Activated B cell treated with CpG ODN at 0.5 μM for 24 hours (primary cell): ENCODE measurements at regions not wholly inside any gene's neighbourhood (a gene's known extent, or its start where the extent isn't known, plus 50 kb on each side); places are given as distances from the start of the nearest gene placed in this dataset.

Experiments used
- ATAC-seq: fragments of 200-7000 bp; cut with Tn5 transposase; one replicate; pipeline ENCODE4 v1.10.0; 2021; ENCODE audit warnings: low read depth, mild to moderate bottlenecking, moderate library complexity
- CTCF ChIA-PET: fragments of 350-600 bp; sonication (Branson Sonifier 250); formaldehyde crosslinking; loops from one replicate; lab custom pipeline; 2021; ENCODE audit warnings: antibody characterized with exemption; lab: Charles Lee
- POLR2A ChIA-PET: fragments of 350-600 bp; sonication (Branson Sonifier 250); formaldehyde crosslinking; loops from one replicate; lab custom pipeline; 2021; ENCODE audit warnings: antibody characterized with exemption; lab: Charles Lee
- DNase-seq: peaks from one replicate; pipeline ENCODE4 v3.0.0; 2022
- H3K27ac Mint-ChIP-seq: one replicate; pipeline ENCODE4 v1.8.0; 2020; ENCODE audit warnings: mixed read lengths
- H3K27me3 Mint-ChIP-seq: one replicate; pipeline ENCODE4 v1.8.0; 2021; ENCODE audit warnings: mixed read lengths
- H3K36me3 Mint-ChIP-seq: one replicate; pipeline ENCODE4 v1.8.0; 2021; ENCODE audit warnings: low read depth, mixed read lengths
- H3K4me1 Mint-ChIP-seq: one replicate; pipeline ENCODE4 v1.8.0; 2021; ENCODE audit warnings: mixed read lengths
- H3K4me3 Mint-ChIP-seq: one replicate; pipeline ENCODE4 v1.8.0; 2020; ENCODE audit warnings: mild to moderate bottlenecking, mixed read lengths
- H3K9me3 Mint-ChIP-seq: one replicate; pipeline ENCODE4 v1.8.0; 2020; ENCODE audit warnings: mixed read lengths
- CTCF ChIP-seq: fragments of 200-600 bp; IDR thresholded peaks from one replicate; pipeline ENCODE4 v1.8.0; 2022; ENCODE audit warnings: antibody characterized with exemption, mild to moderate bottlenecking
- intact Hi-C: fragments of 100-400 bp; cut with micrococcal nuclease; formaldehyde crosslinking; loops from one replicate; pipeline ENCODE4 v1.15.1; 2024

- POLR2A ChIA-PET = no interaction called here
Observed at GRCh38 chr2:172350839-172351479, 76.4 kb upstream of the ITGA6 start.

GRCh38 chr2:172351586-172351985 is 75.8 kb upstream of the ITGA6 start:
- ChIA-PET CTCF (no interaction called here), POLR2A (no interaction called here)
- Mint-ChIP-seq H3K27ac (no peak overlapping the region), H3K4me1 (no peaks in the 10 kb centered on the region), H3K27me3 (peaks cover 2% of the 10 kb centered on the region), H3K4me3 (no peak overlapping the region), H3K9me3 (peaks cover 3% of the 10 kb centered on the region), H3K36me3 (no peaks in the 10 kb centered on the region)
- no peak for TF ChIP-seq CTCF
- DNase-seq (no peak), ATAC-seq (no peak)
- intact Hi-C loops = no loop called here

More at GRCh38 chr2:172350839-172351479, 76.4 kb upstream of the ITGA6 start:
- TF ChIP-seq CTCF = no peak
- no peak overlapping the region for H3K27ac Mint-ChIP-seq
- H3K9me3 Mint-ChIP-seq = peaks cover 3% of the 10 kb centered on the region
- CTCF ChIA-PET = no interaction called here
- no peaks in the 10 kb centered on the region for H3K4me1 Mint-ChIP-seq
- no peak overlapping the region for H3K4me3 Mint-ChIP-seq
- DNase-seq = no peak
- peaks cover 2% of the 10 kb centered on the region for H3K27me3 Mint-ChIP-seq
- ATAC-seq = no peak
- no peaks in the 10 kb centered on the region for H3K36me3 Mint-ChIP-seq
- intact Hi-C loops = no loop called here

GRCh38 chr2:172354347-172354746 is 73.0 kb upstream of the ITGA6 start:
- Mint-ChIP-seq H3K27ac (no peak overlapping the region), H3K4me1 (no peaks in the 10 kb centered on the region), H3K9me3 (no peaks in the 10 kb centered on the region), H3K4me3 (no peak overlapping the region), H3K36me3 (no peaks in the 10 kb centered on the region), H3K27me3 (peaks cover 2% of the 10 kb centered on the region)
- intact Hi-C loops = no loop called here
- DNase-seq (no peak), ATAC-seq (no peak)
- ChIA-PET POLR2A (no interaction called here), CTCF (no interaction called here)
- TF ChIP-seq CTCF = no peak

GRCh38 chr2:172357442-172357841 is 69.9 kb upstream of the ITGA6 start:
- TF ChIP-seq CTCF = no peak
- no peaks in the 10 kb centered on the region for H3K36me3 Mint-ChIP-seq
- ChIA-PET CTCF (no interaction called here), POLR2A (no interaction called here)
- H3K27ac Mint-ChIP-seq = no peak overlapping the region
- ATAC-seq (no peak), DNase-seq (no peak)
- H3K4me3 Mint-ChIP-seq = no peak overlapping the region
- H3K9me3 Mint-ChIP-seq = no peaks in the 10 kb centered on the region
- intact Hi-C loops = no loop called here
- H3K27me3 Mint-ChIP-seq = no peaks in the 10 kb centered on the region
- no peaks in the 10 kb centered on the region for H3K4me1 Mint-ChIP-seq

GRCh38 chr2:172358691-172359556 is 68.5 kb upstream of the ITGA6 start:
- no peak for TF ChIP-seq CTCF
- no peaks in the 10 kb centered on the region for H3K4me1 Mint-ChIP-seq
- no peak for DNase-seq
- CTCF ChIA-PET = no interaction called here
- H3K36me3 Mint-ChIP-seq = no peaks in the 10 kb centered on the region
- H3K27ac Mint-ChIP-seq = no peak overlapping the region
- H3K4me3 Mint-ChIP-seq = no peak overlapping the region
- intact Hi-C loops = no loop called here
- no peaks in the 10 kb centered on the region for H3K9me3 Mint-ChIP-seq
- POLR2A ChIA-PET = no interaction called here
- ATAC-seq = no peak
- H3K27me3 Mint-ChIP-seq = no peaks in the 10 kb centered on the region
